Gastroesophageal sphincter (tissue), 4 donors: ENCODE measurements at regions not wholly inside any gene's neighbourhood (a gene's known extent, or its start where the extent isn't known, plus 50 kb on each side); places are given as distances from the start of the nearest gene placed in this dataset.

Source experiments
- ATAC-seq: fragments of 150-250 bp; one replicate; pipeline ENCODE4 v1.9.1; 2016; ENCODE audit warnings: mild to moderate bottlenecking, moderate library complexity
- H3K27ac ChIP-seq, 4 donors: fragments of 200-600 bp; sonication (generic) in 3 of 4; 1 replicate in 3 of 4; 2 replicates in 1 of 4; pipeline ENCODE4 v1.5.1; 2016 to 2019
- H3K27me3 ChIP-seq: fragments of 200-600 bp; sonication (generic); one replicate; pipeline ENCODE4 v1.5.1; 2019
- H3K36me3 ChIP-seq, 2 donors: fragments of 200-600 bp; sonication (generic); one replicate each; pipeline ENCODE4 v1.5.1; 2019; ENCODE audit warnings: control low read depth in 1 of 2
- H3K4me1 ChIP-seq, 3 donors: fragments of 200-600 bp; sonication (generic); 1 replicate in 2 of 3; 2 replicates in 1 of 3; pipeline ENCODE4 v1.5.1; 2016 to 2019; ENCODE audit warnings: control low read depth in 2 of 3
- H3K4me3 ChIP-seq, 2 donors: fragments of 200-600 bp; sonication (generic); one replicate each; pipeline ENCODE4 v1.5.1; 2019; ENCODE audit warnings: mild to moderate bottlenecking in 1 of 2, moderate library complexity in 1 of 2
- H3K9me3 ChIP-seq, 3 donors: fragments of 200-600 bp; sonication (generic); one replicate each; pipeline ENCODE4 v1.5.1; 2017 to 2019; ENCODE audit warnings: control low read depth in 2 of 3
- EP300 ChIP-seq: sonication (generic); formaldehyde crosslinking; IDR thresholded peaks from one replicate; pipeline ENCODE4 v1.6.1; 2017; ENCODE audit warnings: antibody characterized with exemption, mild to moderate bottlenecking
- POLR2A ChIP-seq, 2 donors: fragments of 450-650 bp; IDR thresholded peaks; one replicate each; pipeline ENCODE4 v1.6.1; 2017; ENCODE audit warnings: antibody characterized with exemption in 2 of 2, mild to moderate bottlenecking in 2 of 2, moderate library complexity in 1 of 2
- POLR2AphosphoS5 ChIP-seq: sonication (generic); formaldehyde crosslinking; IDR thresholded peaks from one replicate; pipeline ENCODE4 v1.6.1; 2017; ENCODE audit warnings: antibody characterized with exemption
- WGBS, 2 donors: methylation state at CpG; one replicate each; pipeline ENCODE4 v1.1.5; 2018; ENCODE audit warnings: low coverage in 1 of 2; 5-methylcytosine and 5-hydroxymethylcytosine counted together
- TF ChIP-seq, protein P1 (sequence below), 4 experiments: fragments of 200-600 bp in 2 of 4; fragments of 450-650 bp in 2 of 4; sonication (generic) in 1 of 4; IDR thresholded peaks; one replicate each; pipeline ENCODE4 v1.5.1; 2017 to 2019; ENCODE audit warnings: antibody characterized with exemption in 4 of 4, mild to moderate bottlenecking in 2 of 4, moderate library complexity in 2 of 4

DNA sequence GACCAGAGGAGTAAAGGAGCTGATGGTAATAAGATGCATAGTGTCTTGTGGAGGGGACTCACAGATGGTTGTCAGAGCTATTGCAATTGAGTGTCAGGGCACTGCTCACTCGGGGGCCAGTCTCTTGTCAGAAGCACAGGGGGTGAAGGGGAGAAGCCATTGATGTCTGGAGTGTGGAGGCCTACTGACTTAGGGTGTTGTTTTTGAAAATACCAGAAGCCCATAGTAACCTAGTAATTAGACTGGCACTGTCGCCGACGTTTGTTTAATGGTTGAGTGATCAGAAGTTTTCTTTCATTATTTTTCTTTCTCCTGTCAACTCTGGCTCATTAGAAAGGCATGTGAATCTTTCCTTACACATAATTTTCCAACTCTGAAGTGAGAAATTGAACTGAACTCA, 151.6 kb upstream of the TENM4 start:
- Histone ChIP-seq H3K36me3 (no peaks in the 10 kb centered on the region), H3K9me3 (peaks cover 0 to 17% (median 0%) of the 10 kb centered on the region in 3 donors), H3K4me3 (no peak overlapping the region), H3K4me1 (no peaks in the 10 kb centered on the region), H3K27ac (no peak overlapping the region), H3K27me3 (no peaks in the 10 kb centered on the region)
- ATAC-seq: no peak
- WGBS, 2 donors: 43 to 45% methylated on average over 4 of the region's 4 CpGs
- TF ChIP-seq POLR2A (IDR thresholded peaks at IDR 0.05) (no peak), POLR2AphosphoS5 (no peak), EP300 (no peak)
- TF ChIP-seq, protein P1, sequence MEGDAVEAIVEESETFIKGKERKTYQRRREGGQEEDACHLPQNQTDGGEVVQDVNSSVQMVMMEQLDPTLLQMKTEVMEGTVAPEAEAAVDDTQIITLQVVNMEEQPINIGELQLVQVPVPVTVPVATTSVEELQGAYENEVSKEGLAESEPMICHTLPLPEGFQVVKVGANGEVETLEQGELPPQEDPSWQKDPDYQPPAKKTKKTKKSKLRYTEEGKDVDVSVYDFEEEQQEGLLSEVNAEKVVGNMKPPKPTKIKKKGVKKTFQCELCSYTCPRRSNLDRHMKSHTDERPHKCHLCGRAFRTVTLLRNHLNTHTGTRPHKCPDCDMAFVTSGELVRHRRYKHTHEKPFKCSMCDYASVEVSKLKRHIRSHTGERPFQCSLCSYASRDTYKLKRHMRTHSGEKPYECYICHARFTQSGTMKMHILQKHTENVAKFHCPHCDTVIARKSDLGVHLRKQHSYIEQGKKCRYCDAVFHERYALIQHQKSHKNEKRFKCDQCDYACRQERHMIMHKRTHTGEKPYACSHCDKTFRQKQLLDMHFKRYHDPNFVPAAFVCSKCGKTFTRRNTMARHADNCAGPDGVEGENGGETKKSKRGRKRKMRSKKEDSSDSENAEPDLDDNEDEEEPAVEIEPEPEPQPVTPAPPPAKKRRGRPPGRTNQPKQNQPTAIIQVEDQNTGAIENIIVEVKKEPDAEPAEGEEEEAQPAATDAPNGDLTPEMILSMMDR (IDR thresholded peaks at IDR 0.05): no peak

DNA sequence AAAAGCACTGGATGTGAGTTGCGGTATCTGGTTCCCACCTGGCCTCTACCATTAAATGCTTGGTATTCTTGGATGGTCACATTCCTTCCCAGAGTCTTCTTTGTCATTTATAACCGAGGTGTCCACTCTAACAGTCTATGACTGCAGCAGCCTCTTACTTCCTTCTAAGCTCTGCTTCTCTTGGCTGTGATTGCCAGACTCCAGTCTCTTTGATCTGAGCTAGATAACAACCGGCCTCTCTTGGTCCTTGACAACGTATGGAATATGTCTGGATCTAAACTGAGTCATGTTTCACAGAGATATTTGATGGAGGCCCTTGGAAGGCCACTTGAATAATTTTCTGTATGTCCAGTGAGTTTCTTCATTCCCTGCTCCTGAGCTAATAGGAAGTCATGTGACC, 141.6 kb upstream of the TENM4 start:
- no peak for TF ChIP-seq POLR2AphosphoS5
- no peak for TF ChIP-seq EP300
- Histone ChIP-seq H3K9me3 (peaks cover 0 to 18% (median 0%) of the 10 kb centered on the region in 3 donors), H3K27ac (no peak overlapping the region), H3K4me1 (no peaks in the 10 kb centered on the region), H3K27me3 (peaks cover 15% of the 10 kb centered on the region), H3K36me3 (no peaks in the 10 kb centered on the region), H3K4me3 (no peak overlapping the region)
- 60 to 62% methylated on average over 4 of the region's 4 CpGs for WGBS, 2 donors
- no peak for ATAC-seq

DNA sequence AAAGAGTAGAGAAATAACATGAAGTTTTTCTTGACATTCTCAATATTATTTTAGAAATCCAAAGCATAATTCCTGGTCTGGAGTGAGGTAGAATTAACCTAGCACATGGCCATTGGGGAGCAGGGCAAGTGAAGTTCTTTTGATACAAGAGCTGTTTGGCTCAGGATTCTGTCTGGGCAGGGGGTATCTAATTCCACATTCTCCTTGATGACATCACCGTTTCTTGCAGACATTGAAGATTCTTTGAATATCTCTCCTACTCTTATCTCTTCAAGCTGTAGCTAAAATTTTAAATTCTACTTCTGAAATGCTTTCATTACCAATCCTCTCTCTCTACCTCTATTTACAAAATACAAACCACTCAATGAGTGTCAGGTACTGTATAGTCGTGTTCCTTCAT, 138.2 kb upstream of the TENM4 start:
- H3K27ac ChIP-seq: no peak overlapping the region
- no peaks in the 10 kb centered on the region for H3K27me3 ChIP-seq
- no peaks in the 10 kb centered on the region for H3K36me3 ChIP-seq
- no peak overlapping the region for H3K4me3 ChIP-seq
- no peaks in the 10 kb centered on the region for H3K4me1 ChIP-seq
- TF ChIP-seq, protein P1 (IDR thresholded peaks at IDR 0.05): no peak
- TF ChIP-seq EP300: no peak
- no peak for TF ChIP-seq POLR2A (IDR thresholded peaks at IDR 0.05)
- TF ChIP-seq POLR2AphosphoS5: no peak
- no peaks in the 10 kb centered on the region for H3K9me3 ChIP-seq
- 71 to 80% methylated on average over 1 to 2 of the region's 2 CpGs for WGBS, 2 donors
- ATAC-seq: no peak

DNA sequence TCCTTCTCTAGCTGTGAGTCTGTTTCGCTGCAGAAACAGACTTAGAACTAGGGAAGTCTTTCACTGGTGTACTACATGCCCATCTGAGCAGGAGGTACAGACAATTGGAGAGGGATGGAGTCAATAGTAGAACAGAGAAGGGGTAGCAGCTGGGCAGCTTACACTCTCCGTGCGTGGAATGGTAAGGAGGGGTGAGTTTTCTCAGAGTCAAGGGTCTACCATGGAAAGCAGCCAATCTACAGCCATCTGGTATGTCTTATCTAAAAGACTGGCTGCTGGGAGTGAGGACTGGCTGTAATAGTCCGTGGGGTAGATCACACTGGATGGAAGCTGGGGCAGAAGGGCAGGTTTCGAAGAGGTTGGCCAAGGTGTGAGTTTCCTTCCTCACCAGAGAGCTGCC, 137.3 kb upstream of the TENM4 start:
- H3K4me1 ChIP-seq: no peaks in the 10 kb centered on the region
- no peak overlapping the region for H3K27ac ChIP-seq
- WGBS, 2 donors: 52 to 74% methylated on average over 3 to 5 of the region's 5 CpGs
- no peaks in the 10 kb centered on the region for H3K9me3 ChIP-seq
- H3K4me3 ChIP-seq: no peak overlapping the region
- H3K27me3 ChIP-seq: no peaks in the 10 kb centered on the region
- H3K36me3 ChIP-seq: no peaks in the 10 kb centered on the region
- no peak for ATAC-seq
- TF ChIP-seq POLR2AphosphoS5 (no peak), EP300 (no peak), POLR2A (IDR thresholded peaks at IDR 0.05) (no peak)
- TF ChIP-seq, protein P1 (IDR thresholded peaks at IDR 0.05): no peak

DNA sequence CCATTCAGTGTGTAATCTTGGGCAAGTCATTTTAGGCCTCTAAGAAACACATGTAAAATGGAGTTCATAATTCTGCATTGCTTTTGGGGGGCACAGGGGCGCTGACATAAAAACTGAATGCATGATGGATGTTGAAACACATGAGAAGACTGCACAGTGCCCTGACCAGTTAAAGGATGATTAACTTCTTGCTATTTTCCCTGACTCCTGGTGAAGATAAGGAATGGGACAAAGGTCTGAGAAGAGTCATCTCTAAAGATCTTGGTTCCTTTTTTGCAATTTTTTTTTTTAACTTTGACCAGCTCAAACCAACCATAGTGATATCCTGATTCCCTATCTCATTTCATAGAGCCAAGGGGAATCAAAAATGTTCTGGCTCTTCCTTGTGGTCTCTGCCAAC, 134.9 kb upstream of the TENM4 start:
- ATAC-seq: no peak
- 55 to 67% methylated on average over 1 of the region's 1 CpG for WGBS, 2 donors
- TF ChIP-seq EP300 (no peak), POLR2AphosphoS5 (no peak), POLR2A (IDR thresholded peaks at IDR 0.05) (no peak)
- TF ChIP-seq, protein P1 (IDR thresholded peaks at IDR 0.05): no peak

More for the DNA sequence above, 134.9 kb upstream of the TENM4 start:
- H3K4me3 ChIP-seq: no peak overlapping the region
- no peaks in the 10 kb centered on the region for H3K9me3 ChIP-seq
- no peaks in the 10 kb centered on the region for H3K27me3 ChIP-seq
- no peaks in the 10 kb centered on the region for H3K4me1 ChIP-seq
- H3K36me3 ChIP-seq: no peaks in the 10 kb centered on the region
- no peak overlapping the region for H3K27ac ChIP-seq
